GM23338 (cell line): ENCODE measurements at regions not wholly inside any gene's neighbourhood (a gene's known extent, or its start where the extent isn't known, plus 50 kb on each side); places are given as distances from the start of the nearest gene placed in this dataset.

Source experiments
- ATAC-seq: fragments of 200-7000 bp; cut with Tn5 transposase; 3 replicates; pipeline ENCODE4 v1.9.1; 2020
- DNase-seq: peaks from one replicate; pipeline ENCODE4 v3.0.0-alpha.2; 2015; ENCODE audit warnings: low spot score
- H2AFZ ChIP-seq: fragments of 200-600 bp; sonication (generic); 2 replicates; pipeline ENCODE4 v1.8.0; 2016; ENCODE audit warnings: antibody characterized with exemption, mild to moderate bottlenecking, moderate library complexity
- H3F3A ChIP-seq: fragments of 200-600 bp; sonication (generic); replicated peaks from 2 replicates; pipeline ENCODE4 v1.8.0; 2017; ENCODE audit warnings: antibody characterized with exemption, mixed run types, low read depth
- H3K27ac ChIP-seq: fragments of 200-600 bp; sonication (generic); 2 replicates; pipeline ENCODE4 v1.6.1; 2016; ENCODE audit warnings: low read depth
- H3K27me3 ChIP-seq: fragments of 200-600 bp; sonication (generic); 2 replicates; pipeline ENCODE4 v1.8.0; 2016; ENCODE audit warnings: mild to moderate bottlenecking, mixed run types, moderate library complexity; ENCODE audit not compliant: insufficient read depth
- H3K36me3 ChIP-seq: fragments of 200-600 bp; sonication (generic); 2 replicates; pipeline ENCODE4 v1.8.0; 2016; ENCODE audit warnings: mild to moderate bottlenecking; ENCODE audit not compliant: insufficient read depth
- H3K4me1 ChIP-seq: fragments of 200-600 bp; sonication (generic); 2 replicates; pipeline ENCODE4 v1.8.0; 2016; ENCODE audit warnings: mild to moderate bottlenecking, moderate library complexity; ENCODE audit not compliant: insufficient read depth
- H3K4me2 ChIP-seq: fragments of 200-600 bp; sonication (generic); 2 replicates; pipeline ENCODE4 v1.7.1; 2017; ENCODE audit warnings: mixed run types
- H3K4me3 ChIP-seq: fragments of 200-600 bp; sonication (generic); 2 replicates; pipeline ENCODE4 v1.6.1; 2016; ENCODE audit warnings: mixed run types
- H3K79me2 ChIP-seq: fragments of 200-600 bp; sonication (generic); replicated peaks from 2 replicates; pipeline ENCODE4 v1.8.0; 2017; ENCODE audit warnings: mild to moderate bottlenecking; ENCODE audit not compliant: insufficient read depth
- H3K9me2 ChIP-seq: fragments of 200-600 bp; sonication (generic); 2 replicates; pipeline ENCODE4 v1.8.0; 2017; ENCODE audit not compliant: insufficient read depth
- H4K20me1 ChIP-seq: fragments of 200-600 bp; sonication (generic); replicated peaks from 2 replicates; pipeline ENCODE4 v1.8.0; 2017; ENCODE audit warnings: mild to moderate bottlenecking; ENCODE audit not compliant: insufficient read depth
- H3K27ac Mint-ChIP-seq: 2 replicates; pipeline ENCODE4 v1.8.0; 2020; ENCODE audit warnings: inconsistent platforms, mild to moderate bottlenecking, moderate library complexity, mixed read lengths
- H3K27me3 Mint-ChIP-seq: 3 replicates; pipeline ENCODE4 v1.8.0; 2022; ENCODE audit warnings: low read depth, mild to moderate bottlenecking, moderate library complexity, mixed read lengths, inconsistent platforms; ENCODE audit not compliant: insufficient read depth, poor library complexity
- H3K36me3 Mint-ChIP-seq: 3 replicates; pipeline ENCODE4 v1.8.0; 2021; ENCODE audit warnings: low read depth, mild to moderate bottlenecking, inconsistent platforms, moderate library complexity, mixed read lengths
- H3K4me1 Mint-ChIP-seq: 3 replicates; pipeline ENCODE4 v1.8.0; 2020; ENCODE audit warnings: mild to moderate bottlenecking, inconsistent platforms, mixed read lengths
- H3K4me3 Mint-ChIP-seq: 3 replicates; pipeline ENCODE4 v1.8.0; 2021; ENCODE audit warnings: moderate library complexity, mild to moderate bottlenecking, inconsistent platforms, mixed read lengths
- H3K9me3 Mint-ChIP-seq: 3 replicates; pipeline ENCODE4 v1.8.0; 2020; ENCODE audit warnings: moderate library complexity, mild to moderate bottlenecking, inconsistent platforms, mixed read lengths
- CREB1 ChIP-seq: fragments of 250-450 bp; sonication (Bioruptor Pico); IDR thresholded peaks from 2 replicates; pipeline ENCODE4 v1.5.0; 2020; ENCODE audit warnings: low read depth, mild to moderate bottlenecking, moderate library complexity
- CTCF ChIP-seq, 2 experiments: fragments of 200-600 bp in 1 of 2; sonication (generic) in 1 of 2; conservative IDR thresholded peaks; 2 replicates each; pipeline versions ENCODE4 v1.5.1 to v1.6.1; 2016 to 2017; ENCODE audit warnings: antibody characterized with exemption in 2 of 2, low read depth in 2 of 2, mild to moderate bottlenecking in 2 of 2, moderate library complexity in 1 of 2
- ETS1 ChIP-seq: IDR thresholded peaks from 2 replicates; pipeline ENCODE4 v1.6.1; 2016; ENCODE audit warnings: antibody characterized with exemption
- EZH2 ChIP-seq: fragments of 200-600 bp; sonication (generic); IDR thresholded peaks from one replicate; pipeline ENCODE4 v1.8.0; 2017; ENCODE audit warnings: antibody characterized with exemption, mild to moderate bottlenecking, low read depth; ENCODE audit not compliant: unreplicated experiment
- EZH2phosphoT487 ChIP-seq: fragments of 200-600 bp; sonication (generic); IDR thresholded peaks from one replicate; pipeline ENCODE4 v1.8.1; 2018; ENCODE audit warnings: antibody characterized with exemption; ENCODE audit not compliant: unreplicated experiment
- NANOG ChIP-seq: IDR thresholded peaks from 2 replicates; pipeline ENCODE4 v1.6.1; 2016; ENCODE audit warnings: antibody characterized with exemption, borderline replicate concordance
- POLR2AphosphoS5 ChIP-seq: IDR thresholded peaks from 2 replicates; pipeline ENCODE4 v1.6.1; 2016; ENCODE audit warnings: antibody characterized with exemption, low read depth
- REST ChIP-seq: IDR thresholded peaks from one replicate; pipeline ENCODE4 v1.6.1; 2018; ENCODE audit warnings: antibody characterized with exemption; ENCODE audit not compliant: unreplicated experiment
- STAT1 ChIP-seq: IDR thresholded peaks from one replicate; pipeline ENCODE4 v1.6.1; 2016; ENCODE audit warnings: antibody characterized with exemption; ENCODE audit not compliant: unreplicated experiment
- ZNF114 ChIP-seq: fragments of 250-450 bp; sonication (Bioruptor Pico); IDR thresholded peaks from 2 replicates; pipeline ENCODE4 v1.5.0; 2020; ENCODE audit warnings: mild to moderate bottlenecking, moderate library complexity
- ZNF331 ChIP-seq: fragments of 250-450 bp; sonication (Bioruptor Pico); IDR thresholded peaks from 2 replicates; pipeline ENCODE4 v1.5.0; 2020; ENCODE audit warnings: low read depth, mild to moderate bottlenecking, moderate library complexity
- ZNF462 ChIP-seq: fragments of 250-450 bp; sonication (Bioruptor Pico); IDR thresholded peaks from 2 replicates; pipeline ENCODE4 v1.5.0; 2020; ENCODE audit warnings: mild to moderate bottlenecking, moderate library complexity

GRCh38 chr13:61276401-61276800 lies 139.2 kb downstream of the PCDH20 start:
- peaks cover 12% of the 10 kb centered on the region; the same call in 2 of the 3 replicates for H3K36me3 Mint-ChIP-seq
- peaks cover 4% of the 10 kb centered on the region; the same call in 1 of the 2 replicates for H3K9me2 ChIP-seq
- no peaks in the 10 kb centered on the region for H3F3A ChIP-seq
- H3K4me3 ChIP-seq = no peak overlapping the region
- peaks cover 22% of the 10 kb centered on the region for H3K9me3 Mint-ChIP-seq
- H3K4me3 Mint-ChIP-seq = no peak overlapping the region
- H3K79me2 ChIP-seq = no peaks in the 10 kb centered on the region
- ATAC-seq (no peak), DNase-seq (no peak)
- no peaks in the 10 kb centered on the region for H3K27me3 ChIP-seq
- no peaks in the 10 kb centered on the region for H3K4me1 ChIP-seq
- H3K27me3 Mint-ChIP-seq = no peaks in the 10 kb centered on the region
- TF ChIP-seq ZNF114 (CRISPR knock-in tag) (no peak), NANOG (no peak), CREB1 (CRISPR knock-in tag) (no peak), EZH2 (no peak), REST (no peak), CTCF (conservative IDR thresholded peaks at IDR 0.05; ENCODE audit: low read depth in 2 of 2) (no peak), EZH2phosphoT487 (no peak), POLR2AphosphoS5 (no peak), STAT1 (no peak), ZNF331 (CRISPR knock-in tag) (no peak), ZNF462 (no peak), ETS1 (no peak)
- H3K27ac ChIP-seq = no peak overlapping the region
- H3K27ac Mint-ChIP-seq = no peak overlapping the region
- no peaks in the 10 kb centered on the region for H3K36me3 ChIP-seq
- H3K4me1 Mint-ChIP-seq = no peaks in the 10 kb centered on the region
- H3K4me2 ChIP-seq = no peak overlapping the region
- H4K20me1 ChIP-seq = no peaks in the 10 kb centered on the region
- H2AFZ ChIP-seq = no peak overlapping the region
